IMR-90 (cell line): ENCODE measurements at regions not wholly inside any gene's neighbourhood (a gene's known extent, or its start where the extent isn't known, plus 50 kb on each side); places are given as distances from the start of the nearest gene placed in this dataset.

Experiments used
- ATAC-seq: fragments of 200-7000 bp; cut with Tn5 transposase; 2 replicates; pipeline ENCODE4 v1.9.1; 2020; ENCODE audit warnings: low read depth, mild to moderate bottlenecking, moderate library complexity
- BruUV-seq: library from RNA; stranded (reverse); fragments of 400-500 nt; replicated peaks from 2 replicates; lab custom pipeline; 2021; lab: Mats Ljungman, UMichigan
- CTCF ChIA-PET: fragments of 300-600 bp; formaldehyde crosslinking; extraction: SDS; loops from one replicate; lab custom pipeline; 2021; ENCODE audit warnings: antibody characterized with exemption; lab: Yijun Ruan, JAX
- POLR2A ChIA-PET: fragments of 300-600 bp; sonication (Branson Sonifier 250); formaldehyde crosslinking; loops from one replicate; lab custom pipeline; 2022; ENCODE audit warnings: antibody characterized with exemption; ENCODE audit not compliant: unreplicated experiment; lab: Charles Lee
- DNase-seq: peaks from one replicate; pipeline ENCODE4 v3.0.0; 2013
- H2AFZ ChIP-seq: replicated peaks from 2 replicates; pipeline ENCODE3; 2013; ENCODE audit warnings: low read length, mild to moderate bottlenecking; ENCODE audit not compliant: poor library complexity
- H2AK5ac ChIP-seq: 2 replicates; pipeline ENCODE4 v1.6.1; 2013; ENCODE audit warnings: low read depth, low read length, inconsistent platforms
- H2AK9ac ChIP-seq: replicated peaks from 2 replicates; pipeline ENCODE3; 2013; ENCODE audit warnings: mild to moderate bottlenecking, low read depth, low read length, moderate library complexity; ENCODE audit not compliant: poor library complexity
- H2BK120ac ChIP-seq: 2 replicates; pipeline ENCODE4 v1.6.1; 2013; ENCODE audit warnings: low read depth, low read length, inconsistent platforms
- H2BK15ac ChIP-seq: 3 replicates; pipeline ENCODE4 v1.6.1; 2013; ENCODE audit warnings: low read depth, low read length, inconsistent platforms
- H2BK20ac ChIP-seq: 2 replicates; pipeline ENCODE4 v1.6.1; 2013; ENCODE audit warnings: low read depth, mild to moderate bottlenecking, inconsistent platforms, low read length, moderate library complexity
- H2BK5ac ChIP-seq: 2 replicates; pipeline ENCODE4 v1.6.1; 2013; ENCODE audit warnings: mild to moderate bottlenecking, low read depth, low read length, inconsistent platforms; ENCODE audit not compliant: poor library complexity, severe bottlenecking
- H3K14ac ChIP-seq: replicated peaks from 2 replicates; pipeline ENCODE4 v1.6.1; 2013; ENCODE audit warnings: low read depth, low read length, inconsistent platforms
- H3K18ac ChIP-seq: 2 replicates; pipeline ENCODE4 v1.6.1; 2013; ENCODE audit warnings: low read depth, low read length, control low read depth
- H3K23ac ChIP-seq: 2 replicates; pipeline ENCODE4 v1.6.1; 2013; ENCODE audit warnings: low read depth, low read length, inconsistent platforms
- H3K27ac ChIP-seq: 2 replicates; pipeline ENCODE4 v1.5.1; 2013; ENCODE audit warnings: mild to moderate bottlenecking, control low read depth, low read length; ENCODE audit not compliant: insufficient read depth
- H3K27me3 ChIP-seq: 2 replicates; pipeline ENCODE4 v1.6.1; 2013; ENCODE audit warnings: low read length; ENCODE audit not compliant: control insufficient read depth, insufficient read depth
- H3K36me3 ChIP-seq: 2 replicates; pipeline ENCODE4 v1.6.1; 2013; ENCODE audit warnings: low read length, mixed read lengths; ENCODE audit not compliant: control insufficient read depth, insufficient read depth
- H3K4ac ChIP-seq: 2 replicates; pipeline ENCODE4 v1.6.1; 2013; ENCODE audit warnings: low read depth, low read length, inconsistent platforms
- H3K4me1 ChIP-seq: 2 replicates; pipeline ENCODE4 v1.6.1; 2013; ENCODE audit warnings: low read length, mixed read lengths; ENCODE audit not compliant: control insufficient read depth, insufficient read depth
- H3K4me2 ChIP-seq: 2 replicates; pipeline ENCODE4 v1.6.1; 2013; ENCODE audit warnings: low read depth, mild to moderate bottlenecking, control low read depth, low read length, moderate library complexity
- H3K4me3 ChIP-seq: 2 replicates; pipeline ENCODE4 v1.5.1; 2013; ENCODE audit warnings: low read depth, mild to moderate bottlenecking, control low read depth, low read length, moderate library complexity; ENCODE audit not compliant: insufficient read depth
- H3K56ac ChIP-seq: 2 replicates; pipeline ENCODE4 v1.6.1; 2013; ENCODE audit warnings: low read length, inconsistent platforms; ENCODE audit not compliant: insufficient read depth; ENCODE audit errors: extremely low read depth
- H3K79me1 ChIP-seq, 2 experiments: 2 replicates each; pipeline ENCODE4 v1.6.1; 2013; ENCODE audit warnings: low read length in 2 of 2, inconsistent platforms in 1 of 2, low read depth in 1 of 2
- H3K9ac ChIP-seq: 2 replicates; pipeline ENCODE4 v1.6.1; 2013; ENCODE audit warnings: low read depth, low read length, control low read depth
- H3K9me1 ChIP-seq: 2 replicates; pipeline ENCODE4 v1.6.1; 2013; ENCODE audit warnings: low read length, inconsistent platforms; ENCODE audit not compliant: insufficient read depth
- H3K9me3 ChIP-seq: 2 replicates; pipeline ENCODE4 v1.6.1; 2013; ENCODE audit warnings: low read length; ENCODE audit not compliant: control insufficient read depth, insufficient read depth
- H4K20me1 ChIP-seq: 2 replicates; pipeline ENCODE4 v1.6.1; 2013; ENCODE audit warnings: low read length, inconsistent platforms; ENCODE audit not compliant: insufficient read depth
- H4K5ac ChIP-seq: 2 replicates; pipeline ENCODE4 v1.6.1; 2013; ENCODE audit warnings: mild to moderate bottlenecking, low read depth, low read length, control low read depth
- H4K8ac ChIP-seq, 2 experiments: 2 replicates each; pipeline ENCODE4 v1.6.1; 2013; ENCODE audit warnings: low read depth in 2 of 2, low read length in 2 of 2, control low read depth in 1 of 2, inconsistent platforms in 1 of 2
- H4K91ac ChIP-seq: 2 replicates; pipeline ENCODE4 v1.6.1; 2013; ENCODE audit warnings: low read depth, low read length, inconsistent platforms; ENCODE audit not compliant: insufficient read depth
- MAFK ChIP-seq: IDR thresholded peaks from 2 replicates; pipeline ENCODE4 v1.6.1; 2012; ENCODE audit warnings: low read depth, low read length, improper control_type of control experiment
- SMC3 ChIP-seq: fragments of 150-350 bp; IDR thresholded peaks from 2 replicates; pipeline ENCODE4 v1.6.1; 2016; ENCODE audit warnings: low read depth, mild to moderate bottlenecking, antibody characterized with exemption, low read length, moderate library complexity
- USF2 ChIP-seq: fragments of 150-350 bp; IDR thresholded peaks from 2 replicates; pipeline ENCODE4 v1.6.1; 2017; ENCODE audit warnings: mild to moderate bottlenecking, antibody characterized with exemption, low read length, low read depth
- WGBS, 2 experiments: methylation state at CpG; one replicate each; pipeline versions ENCODE4 v1.1.5 to v1.1.7; 2013; ENCODE audit warnings: missing lambda C conversion rate in 2 of 2; ENCODE audit not compliant: insufficient read length in 1 of 2; ENCODE audit errors: extremely low coverage in 2 of 2; 5-methylcytosine and 5-hydroxymethylcytosine counted together
- dilution Hi-C: fragments of 300-500 bp; cut with HindIII; formaldehyde crosslinking; loops from one replicate; pipeline ENCODE4 v1.14.3; 2018; ENCODE audit warnings: low sequenced_read_pairs; ENCODE audit not compliant: unreplicated experiment
- in situ Hi-C: fragments of 300-500 bp; cut with MboI; formaldehyde crosslinking; loops from 3 replicates; pipeline ENCODE4 v1.14.3; 2019; ENCODE audit warnings: low sequenced_read_pairs, inconsistent platforms, mixed read lengths
- intact Hi-C: fragments of 100-400 bp; cut with micrococcal nuclease; formaldehyde crosslinking; loops from 2 replicates; pipeline ENCODE4 v1.10.0; 2022

- ChIA-PET CTCF (interaction anchor here (0.6 kb wide), 1 partner anchor 25 kb away, joined by 3 read pairs; no protein-coding TSS in a partner anchor), POLR2A (no interaction called here)
- in situ Hi-C loops (no loop called here), intact Hi-C loops (no loop called here), dilution Hi-C loops (no loop called here)
- Histone ChIP-seq H2BK120ac (peak overlapping the region; percentile 65; the same call in 1 of the 2 replicates), H3K4ac (peak overlapping the region; percentile 52; the same call in 1 of the 2 replicates), H4K91ac (no peak overlapping the region), H4K20me1 (no peaks in the 10 kb centered on the region), H2AK9ac (no peak overlapping the region), H3K9me1 (peaks cover 15% of the 10 kb centered on the region), H4K8ac (no peak overlapping the region), H3K14ac (0 out of 2 replicates have a peak overlapping the region, but pooled peaks have one; percentile 60), H2BK20ac (peak overlapping the region; percentile 63; the same call in 1 of the 2 replicates), H3K4me2 (no peak overlapping the region), H3K4me3 (no peak overlapping the region), H3K79me1 (no peaks in the 10 kb centered on the region), H3K18ac (peak overlapping the region; percentile 61; the same call in 1 of the 2 replicates), H4K5ac (no peak overlapping the region), H2BK5ac (no peak overlapping the region), H2AK5ac (0 out of 2 replicates have a peak overlapping the region, but pooled peaks have one; percentile 7), H3K9ac (no peak overlapping the region), H3K23ac (no peak overlapping the region), H3K56ac (no peak overlapping the region), H2BK15ac (no peak overlapping the region; the same call in 2 of the 3 replicates), H3K9me3 (no peaks in the 10 kb centered on the region), H3K36me3 (no peaks in the 10 kb centered on the region), H3K27ac (no peak overlapping the region), H2AFZ (no peak overlapping the region), H3K4me1 (peaks cover 12% of the 10 kb centered on the region), H3K27me3 (no peaks in the 10 kb centered on the region)
- DNase-seq (no peak), ATAC-seq (no peak)
- TF ChIP-seq MAFK (no peak), SMC3 (no peak), USF2 (no peak)
- WGBS, 2 experiments, result 92% methylated on average over 2 of the region's 5 CpGs; no CpG with 5 or more reads in 1 of the 2 experiments
- BruUV-seq, result no TSS peak
Observed at GRCh38 chr5:143473481-143473880, 70.0 kb upstream of the NR3C1 start.
